GM12864 (cell line): ENCODE measurements at regions not wholly inside any gene's neighbourhood (a gene's known extent, or its start where the extent isn't known, plus 50 kb on each side); places are given as distances from the start of the nearest gene placed in this dataset.

Source experiments
- DNase-seq: peaks from one replicate; pipeline ENCODE4 v3.0.0-alpha.2; 2011; ENCODE audit warnings: low read depth
- H3K4me3 ChIP-seq: 2 replicates; pipeline ENCODE4 v1.5.1; 2011; ENCODE audit warnings: mild to moderate bottlenecking, low read depth, low read length, control low read depth
- CTCF ChIP-seq: IDR thresholded peaks from 2 replicates; pipeline ENCODE4 v1.5.1; 2011; ENCODE audit warnings: low read depth, mild to moderate bottlenecking, moderate library complexity, low read length, control low read depth, inconsistent platforms; ENCODE audit errors: missing control alignments

- no peak overlapping the region for H3K4me3 ChIP-seq
- DNase-seq, result no peak
- TF ChIP-seq CTCF, result no peak
Measured at GRCh38 chr12:58310809-58311622, 369.6 kb downstream of the ATP23 start.

- TF ChIP-seq CTCF, result no peak
- DNase-seq, result no peak
- no peak overlapping the region for H3K4me3 ChIP-seq
Measured at GRCh38 chr12:58313091-58313855, 371.9 kb downstream of the ATP23 start.

GRCh38 chr12:58314610-58315009, 373.2 kb downstream of the ATP23 start:
- TF ChIP-seq CTCF, result no peak
- H3K4me3 ChIP-seq, result no peak overlapping the region
- no peak for DNase-seq

- no peak overlapping the region for H3K4me3 ChIP-seq
- no peak for TF ChIP-seq CTCF
- no peak for DNase-seq
Measured at GRCh38 chr12:58316926-58317325, 375.6 kb downstream of the ATP23 start.

GRCh38 chr12:58321414-58321813, 380.0 kb downstream of the ATP23 start:
- no peak overlapping the region for H3K4me3 ChIP-seq
- TF ChIP-seq CTCF, result no peak
- no peak for DNase-seq

- TF ChIP-seq CTCF, result no peak
- H3K4me3 ChIP-seq, result no peak overlapping the region
- DNase-seq, result no peak
Measured at GRCh38 chr12:58323676-58324075, 382.3 kb downstream of the ATP23 start.

GRCh38 chr12:58325561-58325960, 384.2 kb downstream of the ATP23 start:
- DNase-seq, result no peak
- H3K4me3 ChIP-seq, result no peak overlapping the region
- TF ChIP-seq CTCF, result no peak
